SU-DHL-6 (cell line): ENCODE measurements at regions not wholly inside any gene's neighbourhood (a gene's known extent, or its start where the extent isn't known, plus 50 kb on each side); places are given as distances from the start of the nearest gene placed in this dataset.

Source experiments
- CTCF ChIP-seq: fragments of 200-600 bp; sonication (generic); IDR thresholded peaks from one replicate; pipeline ENCODE4 v1.5.1; 2017; ENCODE audit warnings: antibody characterized with exemption, mild to moderate bottlenecking, low read length, moderate library complexity; ENCODE audit not compliant: insufficient read depth, poor library complexity, severe bottlenecking
- EZH2phosphoT487 ChIP-seq: fragments of 200-600 bp; sonication (generic), shearing (Covaris generic); conservative IDR thresholded peaks from 2 replicates; pipeline ENCODE4 v1.6.1; 2018; ENCODE audit warnings: mild to moderate bottlenecking, antibody characterized with exemption, low read length, moderate library complexity, mixed read lengths

DNA sequence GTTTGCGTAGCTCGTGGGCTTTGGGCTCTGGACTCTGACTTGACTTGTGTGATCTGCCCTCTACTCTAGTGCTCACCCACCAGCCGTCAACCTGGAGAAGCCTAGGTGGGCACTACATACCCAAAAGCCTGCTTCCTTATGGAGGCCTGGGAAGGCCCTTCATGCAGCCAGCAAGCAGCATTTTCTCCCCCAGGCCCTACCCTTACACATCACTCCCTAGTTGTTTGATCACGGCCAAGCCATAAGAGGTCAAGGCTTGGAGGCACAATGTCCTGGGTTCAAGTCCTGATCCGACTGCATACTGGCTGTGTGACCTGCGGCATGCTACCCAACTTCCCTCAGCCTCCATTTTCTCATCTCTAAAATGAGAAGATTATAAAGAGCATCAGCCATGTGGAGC, 151.3 kb upstream of the EGFLAM start:
- TF ChIP-seq CTCF (no peak), EZH2phosphoT487 (no peak)
